Activated T-cell treated with anti-CD3 and anti-CD28 coated beads, Interleukin-2, amount 50 U/mL, for 24 hours (primary cell): ENCODE measurements at regions not wholly inside any gene's neighbourhood (a gene's known extent, or its start where the extent isn't known, plus 50 kb on each side); places are given as distances from the start of the nearest gene placed in this dataset.

Experiments used
- DNase-seq: peaks from one replicate; pipeline ENCODE4 v3.0.0-alpha.2; 2020
- H3K27ac Mint-ChIP-seq: 2 replicates; pipeline ENCODE4 v1.8.0; 2020; ENCODE audit warnings: mild to moderate bottlenecking, mixed read lengths
- H3K27me3 Mint-ChIP-seq: 2 replicates; pipeline ENCODE4 v1.8.0; 2020; ENCODE audit warnings: mixed read lengths
- H3K36me3 Mint-ChIP-seq: 2 replicates; pipeline ENCODE4 v1.8.0; 2020; ENCODE audit warnings: low read depth, mixed read lengths
- H3K4me1 Mint-ChIP-seq: 2 replicates; pipeline ENCODE4 v1.8.0; 2020; ENCODE audit warnings: low read depth, mixed read lengths
- H3K4me3 Mint-ChIP-seq: 2 replicates; pipeline ENCODE4 v1.8.0; 2020; ENCODE audit warnings: mild to moderate bottlenecking, moderate library complexity, mixed read lengths
- H3K9me3 Mint-ChIP-seq: 2 replicates; pipeline ENCODE4 v1.8.0; 2020; ENCODE audit warnings: mixed read lengths

- DNase-seq = peak; percentile 51
- H3K4me3 Mint-ChIP-seq = no peak overlapping the region
- peaks cover 19% of the 10 kb centered on the region for H3K9me3 Mint-ChIP-seq
- H3K4me1 Mint-ChIP-seq = no peaks in the 10 kb centered on the region
- no peak overlapping the region for H3K27ac Mint-ChIP-seq
- no peaks in the 10 kb centered on the region for H3K36me3 Mint-ChIP-seq
- H3K27me3 Mint-ChIP-seq = peaks cover 47% of the 10 kb centered on the region
Measured at GRCh38 chr20:63082308-63082938, 75.7 kb upstream of the BHLHE23 start.

- no peaks in the 10 kb centered on the region for H3K36me3 Mint-ChIP-seq
- no peaks in the 10 kb centered on the region for H3K4me1 Mint-ChIP-seq
- no peak for DNase-seq
- peaks cover 23% of the 10 kb centered on the region for H3K9me3 Mint-ChIP-seq
- no peak overlapping the region for H3K27ac Mint-ChIP-seq
- H3K4me3 Mint-ChIP-seq = no peak overlapping the region
- peaks cover 45% of the 10 kb centered on the region for H3K27me3 Mint-ChIP-seq
Measured at GRCh38 chr20:63081831-63082230, 75.1 kb upstream of the BHLHE23 start.

GRCh38 chr20:63081351-63081750 lies 74.6 kb upstream of the BHLHE23 start:
- DNase-seq = no peak
- no peaks in the 10 kb centered on the region for H3K4me1 Mint-ChIP-seq
- H3K27me3 Mint-ChIP-seq = peaks cover 46% of the 10 kb centered on the region
- no peaks in the 10 kb centered on the region for H3K36me3 Mint-ChIP-seq
- H3K9me3 Mint-ChIP-seq = peaks cover 27% of the 10 kb centered on the region
- H3K27ac Mint-ChIP-seq = no peak overlapping the region
- no peak overlapping the region for H3K4me3 Mint-ChIP-seq

GRCh38 chr20:63080811-63081210 lies 74.0 kb upstream of the BHLHE23 start:
- Mint-ChIP-seq H3K27me3 (peaks cover 46% of the 10 kb centered on the region), H3K36me3 (no peaks in the 10 kb centered on the region), H3K9me3 (peaks cover 31% of the 10 kb centered on the region), H3K4me3 (no peak overlapping the region), H3K4me1 (no peaks in the 10 kb centered on the region), H3K27ac (no peak overlapping the region)
- no peak for DNase-seq

- no peak for DNase-seq
- H3K4me1 Mint-ChIP-seq = no peaks in the 10 kb centered on the region
- no peak overlapping the region for H3K27ac Mint-ChIP-seq
- peaks cover 31% of the 10 kb centered on the region for H3K9me3 Mint-ChIP-seq
- H3K36me3 Mint-ChIP-seq = no peaks in the 10 kb centered on the region
- H3K4me3 Mint-ChIP-seq = no peak overlapping the region
- H3K27me3 Mint-ChIP-seq = peaks cover 46% of the 10 kb centered on the region
Measured at GRCh38 chr20:63080411-63080810, 73.6 kb upstream of the BHLHE23 start.

- Mint-ChIP-seq H3K27ac (no peak overlapping the region), H3K9me3 (peaks cover 31% of the 10 kb centered on the region), H3K4me3 (no peak overlapping the region), H3K27me3 (peaks cover 46% of the 10 kb centered on the region), H3K36me3 (no peaks in the 10 kb centered on the region), H3K4me1 (no peaks in the 10 kb centered on the region)
- no peak for DNase-seq
Measured at GRCh38 chr20:63079971-63080370, 73.2 kb upstream of the BHLHE23 start.

- peaks cover 33% of the 10 kb centered on the region for H3K9me3 Mint-ChIP-seq
- no peaks in the 10 kb centered on the region for H3K36me3 Mint-ChIP-seq
- no peak overlapping the region for H3K4me3 Mint-ChIP-seq
- H3K27me3 Mint-ChIP-seq = peaks cover 61% of the 10 kb centered on the region
- DNase-seq = no peak
- peaks cover 2% of the 10 kb centered on the region for H3K4me1 Mint-ChIP-seq
- no peak overlapping the region for H3K27ac Mint-ChIP-seq
Measured at GRCh38 chr20:63077705-63078104, 70.9 kb upstream of the BHLHE23 start.

GRCh38 chr20:63076421-63076820 lies 69.7 kb upstream of the BHLHE23 start:
- no peak overlapping the region for H3K27ac Mint-ChIP-seq
- no peak for DNase-seq
- peaks cover 4% of the 10 kb centered on the region for H3K4me1 Mint-ChIP-seq
- H3K9me3 Mint-ChIP-seq = peaks cover 33% of the 10 kb centered on the region
- no peaks in the 10 kb centered on the region for H3K36me3 Mint-ChIP-seq
- peaks cover 57% of the 10 kb centered on the region for H3K27me3 Mint-ChIP-seq
- no peak overlapping the region for H3K4me3 Mint-ChIP-seq

GRCh38 chr20:63074631-63075030 lies 67.9 kb upstream of the BHLHE23 start:
- H3K9me3 Mint-ChIP-seq = peaks cover 30% of the 10 kb centered on the region
- H3K36me3 Mint-ChIP-seq = no peaks in the 10 kb centered on the region
- H3K27ac Mint-ChIP-seq = no peak overlapping the region
- peaks cover 6% of the 10 kb centered on the region for H3K4me1 Mint-ChIP-seq
- H3K27me3 Mint-ChIP-seq = peaks cover 57% of the 10 kb centered on the region
- H3K4me3 Mint-ChIP-seq = no peak overlapping the region
- DNase-seq = no peak

GRCh38 chr20:63074182-63074581 lies 67.4 kb upstream of the BHLHE23 start:
- no peak for DNase-seq
- peaks cover 58% of the 10 kb centered on the region for H3K27me3 Mint-ChIP-seq
- H3K27ac Mint-ChIP-seq = no peak overlapping the region
- peaks cover 6% of the 10 kb centered on the region for H3K4me1 Mint-ChIP-seq
- H3K9me3 Mint-ChIP-seq = peaks cover 27% of the 10 kb centered on the region
- no peaks in the 10 kb centered on the region for H3K36me3 Mint-ChIP-seq
- no peak overlapping the region for H3K4me3 Mint-ChIP-seq

- H3K36me3 Mint-ChIP-seq = no peaks in the 10 kb centered on the region
- H3K4me1 Mint-ChIP-seq = peaks cover 6% of the 10 kb centered on the region
- no peak overlapping the region for H3K27ac Mint-ChIP-seq
- no peak for DNase-seq
- H3K27me3 Mint-ChIP-seq = peaks cover 61% of the 10 kb centered on the region
- H3K4me3 Mint-ChIP-seq = no peak overlapping the region
- H3K9me3 Mint-ChIP-seq = peaks cover 27% of the 10 kb centered on the region
Measured at GRCh38 chr20:63073738-63074065, 66.9 kb upstream of the BHLHE23 start.

GRCh38 chr20:63072991-63073737 lies 66.4 kb upstream of the BHLHE23 start:
- no peaks in the 10 kb centered on the region for H3K36me3 Mint-ChIP-seq
- no peak overlapping the region for H3K27ac Mint-ChIP-seq
- peaks cover 6% of the 10 kb centered on the region for H3K4me1 Mint-ChIP-seq
- peaks cover 22% of the 10 kb centered on the region for H3K9me3 Mint-ChIP-seq
- peaks cover 61% of the 10 kb centered on the region for H3K27me3 Mint-ChIP-seq
- no peak for DNase-seq
- no peak overlapping the region for H3K4me3 Mint-ChIP-seq

GRCh38 chr20:63072231-63072791 lies 65.5 kb upstream of the BHLHE23 start:
- no peak overlapping the region for H3K27ac Mint-ChIP-seq
- H3K4me3 Mint-ChIP-seq = no peak overlapping the region
- H3K27me3 Mint-ChIP-seq = peaks cover 65% of the 10 kb centered on the region
- DNase-seq = no peak
- H3K9me3 Mint-ChIP-seq = peaks cover 13% of the 10 kb centered on the region
- peaks cover 6% of the 10 kb centered on the region for H3K4me1 Mint-ChIP-seq
- H3K36me3 Mint-ChIP-seq = no peaks in the 10 kb centered on the region

- Mint-ChIP-seq H3K36me3 (no peaks in the 10 kb centered on the region), H3K4me3 (peak overlapping the region; percentile 39), H3K27me3 (peaks cover 67% of the 10 kb centered on the region), H3K27ac (no peak overlapping the region), H3K4me1 (peaks cover 6% of the 10 kb centered on the region), H3K9me3 (peaks cover 9% of the 10 kb centered on the region)
- DNase-seq = peak; percentile 55
Measured at GRCh38 chr20:63071541-63072181, 64.9 kb upstream of the BHLHE23 start.
